Stimulated activated CD4-positive, alpha-beta T cell treated with anti-CD3 and anti-CD28 coated beads, TNF-alpha, amount 100 ng/mL, for 24 hours (primary cell): ENCODE measurements at regions not wholly inside any gene's neighbourhood (a gene's known extent, or its start where the extent isn't known, plus 50 kb on each side); places are given as distances from the start of the nearest gene placed in this dataset.

Source experiments
- DNase-seq, 3 experiments: peaks; one replicate each; pipeline ENCODE4 v3.0.0-alpha.2; 2020; ENCODE audit warnings: low read depth in 3 of 3

- DNase-seq: peak in 1 of 3 experiments; percentile 21
Measured at GRCh38 chr11:35077709-35078469, 61.1 kb upstream of the CD44 start.

- no peak for DNase-seq
Measured at GRCh38 chr11:35078470-35078735, 60.6 kb upstream of the CD44 start.

- no peak for DNase-seq
Measured at GRCh38 chr11:35079611-35080010, 59.4 kb upstream of the CD44 start.

GRCh38 chr11:35082321-35083180, 56.4 kb upstream of the CD44 start:
- peak; percentile 33 to 71 (median 68) for DNase-seq

- DNase-seq: no peak
Measured at GRCh38 chr11:35083181-35083430, 55.9 kb upstream of the CD44 start.

GRCh38 chr11:35083431-35084238, 55.3 kb upstream of the CD44 start:
- DNase-seq: peak; percentile 23 to 55 (median 52)

GRCh38 chr11:35084817-35085440, 54.0 kb upstream of the CD44 start:
- DNase-seq: no peak

GRCh38 chr11:35085531-35086165, 53.3 kb upstream of the CD44 start:
- no peak for DNase-seq

GRCh38 chr11:35087648-35088047, 51.3 kb upstream of the CD44 start:
- no peak for DNase-seq

GRCh38 chr11:35088226-35088625, 50.7 kb upstream of the CD44 start:
- DNase-seq: no peak

- DNase-seq: no peak
Measured at GRCh38 chr11:35088676-35089075, 50.3 kb upstream of the CD44 start.
